HCT116 (cell line): ENCODE measurements at regions not wholly inside any gene's neighbourhood (a gene's known extent, or its start where the extent isn't known, plus 50 kb on each side); places are given as distances from the start of the nearest gene placed in this dataset.

Experiments
- ATAC-seq: fragments of 200-7000 bp; cut with Tn5 transposase; 2 replicates; pipeline ENCODE4 v1.9.1; 2020; ENCODE audit warnings: mild to moderate bottlenecking, moderate library complexity
- BruUV-seq: library from RNA; stranded (reverse); fragments of 400-500 nt; replicated peaks from 2 replicates; lab custom pipeline; 2021; lab: Mats Ljungman, UMichigan
- CTCF ChIA-PET: fragments of 300-600 bp; sonication (Branson Sonifier 250); formaldehyde crosslinking; loops from one replicate; lab custom pipeline; 2021; ENCODE audit warnings: antibody characterized with exemption; lab: Charles Lee
- POLR2A ChIA-PET: fragments of 300-600, 350-600 bp; sonication (Branson Sonifier 250); formaldehyde crosslinking; loops from one replicate; lab custom pipeline; 2021; ENCODE audit warnings: antibody characterized with exemption; lab: Charles Lee
- RAD21 ChIA-PET, 2 experiments: fragments of 300-600 bp; sonication (Branson Sonifier 250); formaldehyde crosslinking; loops; one replicate each; lab custom pipeline; 2023; ENCODE audit warnings: low total read pairs in 2 of 2; ENCODE audit not compliant: uncharacterized antibody in 2 of 2, unreplicated experiment in 2 of 2, low non-redundant PET in 1 of 2; lab: Charles Lee
- DNase-seq: peaks from one replicate; pipeline ENCODE4 v3.0.0-alpha.2; 2010; ENCODE audit warnings: low read depth, low spot score
- H2AFZ ChIP-seq: fragments of 200-600 bp; shearing (Covaris generic), sonication (generic); 2 replicates; pipeline ENCODE4 v1.6.1; 2017; ENCODE audit warnings: low read depth, mixed run types, mixed read lengths, antibody characterized with exemption, low read length; ENCODE audit not compliant: poor library complexity, severe bottlenecking
- H3K27ac ChIP-seq: 2 replicates; pipeline ENCODE4 v1.5.1; 2012; ENCODE audit warnings: low read depth, low read length
- H3K27me3 ChIP-seq: fragments of 200-600 bp; sonication (generic); 2 replicates; pipeline ENCODE4 v1.6.1; 2016; ENCODE audit warnings: mixed run types, low read length, mixed read lengths; ENCODE audit not compliant: insufficient read depth
- H3K36me3 ChIP-seq, 2 experiments: fragments of 200-500 bp in 1 of 2; fragments of 200-600 bp in 1 of 2; sonication (Bioruptor generic) in 1 of 2; sonication (generic) in 1 of 2; 2 replicates each; pipeline versions ENCODE4 v1.5.1 to v1.6.1; 2014 to 2016; ENCODE audit warnings: low read length in 2 of 2, inconsistent platforms in 1 of 2, mixed read lengths in 1 of 2, mixed run types in 1 of 2; ENCODE audit not compliant: insufficient read depth in 2 of 2, control insufficient read depth in 1 of 2
- H3K4me1 ChIP-seq, 2 experiments: fragments of 200-600 bp in 1 of 2; sonication (generic) in 1 of 2; 2 replicates each; pipeline versions ENCODE4 v1.5.1 to v1.6.1; 2012 to 2017; ENCODE audit warnings: low read length in 2 of 2, inconsistent platforms in 1 of 2, mild to moderate bottlenecking in 1 of 2, mixed read lengths in 1 of 2, mixed run types in 1 of 2, moderate library complexity in 1 of 2; ENCODE audit not compliant: insufficient read depth in 2 of 2, control insufficient read depth in 1 of 2
- H3K4me2 ChIP-seq: fragments of 200-600 bp; sonication (generic); 2 replicates; pipeline ENCODE4 v1.6.1; 2017; ENCODE audit warnings: mixed run types, low read length, mixed read lengths
- H3K4me3 ChIP-seq, 2 experiments: fragments of 200-600 bp in 1 of 2; sonication (generic) in 1 of 2; replicated peaks in 1 of 2; 2 replicates each; pipeline ENCODE4 v1.5.1; 2011 to 2016; ENCODE audit warnings: low read length in 2 of 2, control low read depth in 1 of 2, low read depth in 1 of 2, mild to moderate bottlenecking in 1 of 2, mixed read lengths in 1 of 2, mixed run types in 1 of 2
- H3K79me2 ChIP-seq: fragments of 200-600 bp; sonication (generic); 2 replicates; pipeline ENCODE4 v1.6.1; 2017; ENCODE audit warnings: mild to moderate bottlenecking, mixed run types, low read length, moderate library complexity, mixed read lengths; ENCODE audit not compliant: insufficient read depth
- H3K9ac ChIP-seq: fragments of 200-600 bp; sonication (generic); 2 replicates; pipeline ENCODE4 v1.6.1; 2016; ENCODE audit warnings: low read length, mixed read lengths
- H3K9me2 ChIP-seq: fragments of 200-600 bp; sonication (generic), shearing (Covaris generic); 2 replicates; pipeline ENCODE4 v1.6.1; 2017; ENCODE audit warnings: mixed run types, mild to moderate bottlenecking, moderate library complexity; ENCODE audit not compliant: insufficient read depth
- H3K9me3 ChIP-seq, 2 experiments: fragments of 200-500 bp in 1 of 2; fragments of 200-600 bp in 1 of 2; sonication (Bioruptor generic) in 1 of 2; sonication (generic) in 1 of 2; 2 replicates each; pipeline ENCODE4 v1.6.1; 2014 to 2017; ENCODE audit warnings: low read length in 2 of 2, mixed read lengths in 2 of 2, inconsistent platforms in 1 of 2, low read depth in 1 of 2, mild to moderate bottlenecking in 1 of 2, mixed run types in 1 of 2, moderate library complexity in 1 of 2; ENCODE audit not compliant: control insufficient read depth in 1 of 2, insufficient read depth in 1 of 2
- H4K20me1 ChIP-seq: fragments of 200-600 bp; sonication (generic), shearing (Covaris generic); 2 replicates; pipeline ENCODE4 v1.6.1; 2017; ENCODE audit warnings: mixed run types, mild to moderate bottlenecking, moderate library complexity; ENCODE audit not compliant: insufficient read depth
- ATF3 ChIP-seq: IDR thresholded peaks from 2 replicates; pipeline ENCODE4 v1.6.1; 2012
- CEBPB ChIP-seq: IDR thresholded peaks from 2 replicates; pipeline ENCODE4 v1.6.1; 2012; ENCODE audit warnings: low read depth
- CTCF ChIP-seq, 3 experiments: fragments of 200-600 bp in 1 of 3; sonication (generic) in 1 of 3; IDR thresholded peaks in 2 of 3; conservative IDR thresholded peaks in 1 of 3; 2 replicates each; pipeline ENCODE4 v1.5.1; 2012 to 2017; ENCODE audit warnings: low read depth in 2 of 3, low read length in 2 of 3, antibody characterized with exemption in 1 of 3, borderline replicate concordance in 1 of 3, control low read depth in 1 of 3, mild to moderate bottlenecking in 1 of 3, mixed read lengths in 1 of 3, mixed run types in 1 of 3, moderate library complexity in 1 of 3; ENCODE audit not compliant: insufficient read depth in 1 of 3
- ELF1 ChIP-seq: IDR thresholded peaks from 2 replicates; pipeline ENCODE4 v1.6.1; 2012; ENCODE audit warnings: low read depth, borderline replicate concordance
- EZH2 ChIP-seq: fragments of 200-600 bp; sonication (generic); IDR thresholded peaks from 2 replicates; pipeline ENCODE4 v1.6.1; 2017; ENCODE audit warnings: antibody characterized with exemption, mixed run types
- EZH2phosphoT487 ChIP-seq: fragments of 200-600 bp; IDR thresholded peaks from 2 replicates; pipeline ENCODE4 v1.6.1; 2018; ENCODE audit warnings: antibody characterized with exemption, borderline replicate concordance
- FOSL1 ChIP-seq: IDR thresholded peaks from 2 replicates; pipeline ENCODE4 v1.6.1; 2012; ENCODE audit warnings: low read depth
- JUND ChIP-seq: IDR thresholded peaks from 2 replicates; pipeline ENCODE4 v1.6.1; 2012
- POLR2A ChIP-seq: IDR thresholded peaks from 2 replicates; pipeline ENCODE4 v1.7.0; 2011; ENCODE audit warnings: borderline replicate concordance; ENCODE audit not compliant: insufficient read depth, insufficient read length; ENCODE audit errors: extremely low read depth
- RAD21 ChIP-seq: IDR thresholded peaks from 2 replicates; pipeline ENCODE4 v1.6.1; 2012; ENCODE audit warnings: low read depth, mild to moderate bottlenecking
- SIN3A ChIP-seq: IDR thresholded peaks from 2 replicates; pipeline ENCODE4 v1.6.1; 2012; ENCODE audit warnings: low read depth
- SRF ChIP-seq: IDR thresholded peaks from 2 replicates; pipeline ENCODE4 v1.6.1; 2012; ENCODE audit warnings: low read depth
- TCF7L2 ChIP-seq: IDR thresholded peaks from 2 replicates; pipeline ENCODE4 v1.7.0; 2011; ENCODE audit warnings: borderline replicate concordance, inconsistent platforms; ENCODE audit not compliant: insufficient read depth, insufficient read length; ENCODE audit errors: extremely low read depth
- YY1 ChIP-seq: IDR thresholded peaks from 2 replicates; pipeline ENCODE4 v1.6.1; 2011; ENCODE audit warnings: low read length, low read depth, moderate library complexity, mild to moderate bottlenecking; ENCODE audit not compliant: insufficient replicate concordance; ENCODE audit errors: extremely low read depth
- ZBTB33 ChIP-seq: IDR thresholded peaks from 2 replicates; pipeline ENCODE4 v1.6.1; 2011; ENCODE audit warnings: mild to moderate bottlenecking, low read length, moderate library complexity; ENCODE audit not compliant: insufficient replicate concordance; ENCODE audit errors: extremely low read depth
- ZFX ChIP-seq: fragments of 450-650 bp; IDR thresholded peaks from 2 replicates; pipeline ENCODE4 v1.6.1; 2017
- intact Hi-C: fragments of 100-400 bp; cut with micrococcal nuclease; formaldehyde crosslinking; loops from 2 replicates; pipeline ENCODE4 v1.10.0; 2022
- TF ChIP-seq, protein P1 (sequence below): IDR thresholded peaks from 2 replicates; pipeline ENCODE4 v1.6.1; 2012; ENCODE audit warnings: low read depth

GRCh38 chr13:74442751-74443150, 308.5 kb upstream of the KLF12 start:
- POLR2A ChIA-PET = no interaction called here
- no peaks in the 10 kb centered on the region for H3K36me3 ChIP-seq
- TF ChIP-seq ELF1 (no peak), TCF7L2 (no peak), CTCF (IDR thresholded peaks at IDR 0.05 in 2 of 3, conservative IDR thresholded peaks at IDR 0.05 in 1 of 3; ENCODE audit: borderline replicate concordance in 1 of 3, insufficient read depth in 1 of 3, low read depth in 2 of 3, low read length in 2 of 3) (no peak), ZBTB33 (no peak), YY1 (no peak), FOSL1 (no peak), JUND (no peak), EZH2 (no peak), ZFX (no peak), CEBPB (no peak), ATF3 (no peak), EZH2phosphoT487 (no peak), SRF (no peak), RAD21 (no peak), POLR2A (no peak), SIN3A (no peak)
- TF ChIP-seq, protein P1, sequence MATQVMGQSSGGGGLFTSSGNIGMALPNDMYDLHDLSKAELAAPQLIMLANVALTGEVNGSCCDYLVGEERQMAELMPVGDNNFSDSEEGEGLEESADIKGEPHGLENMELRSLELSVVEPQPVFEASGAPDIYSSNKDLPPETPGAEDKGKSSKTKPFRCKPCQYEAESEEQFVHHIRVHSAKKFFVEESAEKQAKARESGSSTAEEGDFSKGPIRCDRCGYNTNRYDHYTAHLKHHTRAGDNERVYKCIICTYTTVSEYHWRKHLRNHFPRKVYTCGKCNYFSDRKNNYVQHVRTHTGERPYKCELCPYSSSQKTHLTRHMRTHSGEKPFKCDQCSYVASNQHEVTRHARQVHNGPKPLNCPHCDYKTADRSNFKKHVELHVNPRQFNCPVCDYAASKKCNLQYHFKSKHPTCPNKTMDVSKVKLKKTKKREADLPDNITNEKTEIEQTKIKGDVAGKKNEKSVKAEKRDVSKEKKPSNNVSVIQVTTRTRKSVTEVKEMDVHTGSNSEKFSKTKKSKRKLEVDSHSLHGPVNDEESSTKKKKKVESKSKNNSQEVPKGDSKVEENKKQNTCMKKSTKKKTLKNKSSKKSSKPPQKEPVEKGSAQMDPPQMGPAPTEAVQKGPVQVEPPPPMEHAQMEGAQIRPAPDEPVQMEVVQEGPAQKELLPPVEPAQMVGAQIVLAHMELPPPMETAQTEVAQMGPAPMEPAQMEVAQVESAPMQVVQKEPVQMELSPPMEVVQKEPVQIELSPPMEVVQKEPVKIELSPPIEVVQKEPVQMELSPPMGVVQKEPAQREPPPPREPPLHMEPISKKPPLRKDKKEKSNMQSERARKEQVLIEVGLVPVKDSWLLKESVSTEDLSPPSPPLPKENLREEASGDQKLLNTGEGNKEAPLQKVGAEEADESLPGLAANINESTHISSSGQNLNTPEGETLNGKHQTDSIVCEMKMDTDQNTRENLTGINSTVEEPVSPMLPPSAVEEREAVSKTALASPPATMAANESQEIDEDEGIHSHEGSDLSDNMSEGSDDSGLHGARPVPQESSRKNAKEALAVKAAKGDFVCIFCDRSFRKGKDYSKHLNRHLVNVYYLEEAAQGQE = no peak
- TF ChIP-seq, all 23 proteins: peak for 0
- Histone ChIP-seq H4K20me1 (no peaks in the 10 kb centered on the region), H3K4me3 (no peak overlapping the region), H3K9me3 (no peaks in the 10 kb centered on the region), H3K9me2 (no peaks in the 10 kb centered on the region), H3K27ac (no peak overlapping the region), H3K27me3 (no peaks in the 10 kb centered on the region), H3K79me2 (no peaks in the 10 kb centered on the region), H2AFZ (no peak overlapping the region), H3K4me2 (no peak overlapping the region), H3K4me1 (no peaks in the 10 kb centered on the region), H3K9ac (no peak overlapping the region)
- ATAC-seq (no peak), DNase-seq (no peak)
- ChIA-PET RAD21 (no interaction called here), CTCF (no interaction called here)
- no TSS peak for BruUV-seq
- intact Hi-C loops = no loop called here
